HUES48 (cell line): ENCODE measurements at regions not wholly inside any gene's neighbourhood (a gene's known extent, or its start where the extent isn't known, plus 50 kb on each side); places are given as distances from the start of the nearest gene placed in this dataset.

ENCODE experiments used
- H3K27ac ChIP-seq: one replicate; pipeline ENCODE4 v1.7.0; 2013; ENCODE audit warnings: low read depth, low read length, inconsistent platforms
- H3K27me3 ChIP-seq: 2 replicates; pipeline ENCODE4 v1.6.1; 2013; ENCODE audit warnings: mild to moderate bottlenecking, low read length; ENCODE audit not compliant: control insufficient read depth, insufficient read depth
- H3K36me3 ChIP-seq: 2 replicates; pipeline ENCODE4 v1.6.1; 2013; ENCODE audit warnings: low read length; ENCODE audit not compliant: control insufficient read depth, insufficient read depth
- H3K4me1 ChIP-seq: 2 replicates; pipeline ENCODE4 v1.6.1; 2013; ENCODE audit warnings: mild to moderate bottlenecking, low read length; ENCODE audit not compliant: control insufficient read depth, insufficient read depth
- H3K4me3 ChIP-seq: 2 replicates; pipeline ENCODE4 v1.5.1; 2013; ENCODE audit warnings: mild to moderate bottlenecking, low read depth, low read length
- H3K9ac ChIP-seq: 2 replicates; pipeline ENCODE4 v1.6.1; 2013; ENCODE audit warnings: mild to moderate bottlenecking, low read depth, low read length, moderate library complexity
- H3K9me3 ChIP-seq: 2 replicates; pipeline ENCODE4 v1.6.1; 2013; ENCODE audit warnings: low read length; ENCODE audit not compliant: control insufficient read depth, insufficient read depth

- Histone ChIP-seq H3K4me1 (peaks cover 11% of the 10 kb centered on the region), H3K4me3 (no peak overlapping the region), H3K9me3 (no peaks in the 10 kb centered on the region), H3K36me3 (no peaks in the 10 kb centered on the region), H3K27ac (no peak overlapping the region), H3K9ac (no peak overlapping the region), H3K27me3 (no peaks in the 10 kb centered on the region)
Measured at GRCh38 chr13:80965097-80965496, 624.2 kb upstream of the SPRY2 start.

DNA sequence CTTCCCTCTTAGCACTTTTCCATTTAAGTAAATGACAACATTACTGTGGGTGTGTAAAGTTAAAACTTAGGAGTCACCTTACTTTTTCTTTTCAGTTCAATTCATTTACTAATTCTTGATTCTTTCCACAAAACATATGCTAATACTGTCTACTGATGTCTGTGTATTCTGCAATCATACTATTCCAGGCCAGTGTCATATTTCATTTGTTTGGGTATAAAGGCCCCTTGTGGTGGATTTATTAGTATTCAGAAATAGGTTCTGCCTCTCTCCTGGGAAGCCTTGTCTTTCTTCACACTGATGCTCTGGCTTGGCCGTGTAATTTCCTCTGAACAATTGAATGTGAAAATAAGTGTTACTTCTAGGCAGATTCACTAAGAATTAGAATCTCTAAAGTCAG, 621.9 kb upstream of the SPRY2 start:
- no peak overlapping the region for H3K27ac ChIP-seq
- H3K9me3 ChIP-seq, result no peaks in the 10 kb centered on the region
- H3K4me3 ChIP-seq, result no peak overlapping the region
- H3K9ac ChIP-seq, result no peak overlapping the region
- H3K27me3 ChIP-seq, result no peaks in the 10 kb centered on the region
- no peaks in the 10 kb centered on the region for H3K36me3 ChIP-seq
- peaks cover 11% of the 10 kb centered on the region for H3K4me1 ChIP-seq

GRCh38 chr13:80962173-80962572, 621.2 kb upstream of the SPRY2 start:
- Histone ChIP-seq H3K27me3 (no peaks in the 10 kb centered on the region), H3K4me3 (no peak overlapping the region), H3K9ac (no peak overlapping the region), H3K4me1 (peaks cover 11% of the 10 kb centered on the region), H3K9me3 (no peaks in the 10 kb centered on the region), H3K27ac (no peak overlapping the region), H3K36me3 (no peaks in the 10 kb centered on the region)

DNA sequence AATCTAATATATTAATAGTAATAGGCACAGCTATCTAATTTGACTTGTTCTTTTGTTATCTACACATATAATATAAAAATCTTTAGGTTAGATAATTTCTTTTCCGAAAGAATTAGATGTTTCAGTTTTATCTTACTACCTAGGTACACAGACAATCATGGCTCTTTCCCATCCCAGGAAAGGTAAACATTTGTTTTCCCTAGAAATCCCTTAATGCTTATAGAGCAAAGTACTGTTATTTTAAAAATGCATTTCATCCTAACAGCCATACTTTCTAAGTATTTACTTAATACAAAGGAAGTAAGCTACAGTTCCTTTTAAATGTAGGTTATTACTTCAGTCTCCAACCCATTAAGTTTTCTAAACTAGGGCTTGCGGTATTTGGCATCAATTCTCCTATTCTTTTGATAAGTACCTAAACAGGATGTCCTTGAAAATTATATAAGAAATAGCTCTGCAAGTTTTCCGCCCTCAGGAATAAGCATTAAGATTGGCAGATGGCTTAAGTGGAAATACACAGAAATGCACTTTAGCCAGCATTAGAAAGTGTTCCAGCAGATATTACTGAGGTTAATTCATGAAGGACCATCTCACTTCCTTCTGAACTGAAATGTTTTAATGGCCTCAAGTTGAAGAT, 616.2 kb upstream of the SPRY2 start:
- H3K9ac ChIP-seq, result no peak overlapping the region
- no peaks in the 10 kb centered on the region for H3K36me3 ChIP-seq
- no peaks in the 10 kb centered on the region for H3K4me1 ChIP-seq
- no peak overlapping the region for H3K27ac ChIP-seq
- H3K4me3 ChIP-seq, result no peak overlapping the region
- no peaks in the 10 kb centered on the region for H3K27me3 ChIP-seq
- no peaks in the 10 kb centered on the region for H3K9me3 ChIP-seq

GRCh38 chr13:80955501-80955900, 614.6 kb upstream of the SPRY2 start:
- H3K4me1 ChIP-seq, result no peaks in the 10 kb centered on the region
- H3K9me3 ChIP-seq, result no peaks in the 10 kb centered on the region
- no peak overlapping the region for H3K27ac ChIP-seq
- no peak overlapping the region for H3K4me3 ChIP-seq
- no peaks in the 10 kb centered on the region for H3K36me3 ChIP-seq
- H3K27me3 ChIP-seq, result no peaks in the 10 kb centered on the region
- no peak overlapping the region for H3K9ac ChIP-seq

GRCh38 chr13:80952158-80952557, 611.2 kb upstream of the SPRY2 start:
- Histone ChIP-seq H3K4me3 (no peak overlapping the region), H3K36me3 (no peaks in the 10 kb centered on the region), H3K4me1 (no peaks in the 10 kb centered on the region), H3K27me3 (no peaks in the 10 kb centered on the region), H3K9ac (no peak overlapping the region), H3K9me3 (no peaks in the 10 kb centered on the region), H3K27ac (no peak overlapping the region)

DNA sequence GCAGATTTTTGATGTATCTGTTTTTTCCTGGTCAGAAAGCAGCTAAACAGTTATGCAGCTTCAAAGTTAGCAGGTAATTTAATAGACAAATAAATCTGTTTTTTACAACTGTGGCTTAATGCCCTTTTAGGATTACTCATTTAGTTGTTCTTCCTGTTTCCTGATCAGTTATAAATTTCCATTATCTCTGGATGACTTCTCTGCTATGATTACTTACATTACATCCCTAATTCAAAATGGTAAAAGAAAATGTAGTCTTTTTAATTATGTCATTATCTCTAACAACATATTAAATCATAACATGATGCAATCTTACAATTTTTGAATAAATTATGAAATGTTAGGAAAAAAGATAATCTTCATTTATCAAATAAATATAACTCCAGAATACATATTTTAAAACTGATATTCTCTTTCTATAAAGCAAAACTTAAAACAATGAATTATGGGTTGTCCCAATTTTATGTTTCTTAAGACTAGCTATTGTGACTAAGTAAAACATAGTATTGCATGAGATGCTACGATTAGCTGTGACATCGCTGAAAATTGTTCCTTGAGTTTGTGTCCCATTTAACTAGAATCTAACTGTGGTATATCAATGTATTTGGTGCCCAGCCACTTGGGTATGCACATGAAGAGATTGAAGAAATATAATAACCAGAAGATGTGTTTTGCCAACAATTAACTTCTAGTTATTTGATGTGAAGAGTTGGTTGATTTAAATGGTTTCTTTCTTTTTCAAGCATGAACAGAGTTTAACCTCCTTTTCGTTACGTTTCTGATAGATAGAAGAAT, 605.3 kb upstream of the SPRY2 start:
- H3K36me3 ChIP-seq, result no peaks in the 10 kb centered on the region

DNA sequence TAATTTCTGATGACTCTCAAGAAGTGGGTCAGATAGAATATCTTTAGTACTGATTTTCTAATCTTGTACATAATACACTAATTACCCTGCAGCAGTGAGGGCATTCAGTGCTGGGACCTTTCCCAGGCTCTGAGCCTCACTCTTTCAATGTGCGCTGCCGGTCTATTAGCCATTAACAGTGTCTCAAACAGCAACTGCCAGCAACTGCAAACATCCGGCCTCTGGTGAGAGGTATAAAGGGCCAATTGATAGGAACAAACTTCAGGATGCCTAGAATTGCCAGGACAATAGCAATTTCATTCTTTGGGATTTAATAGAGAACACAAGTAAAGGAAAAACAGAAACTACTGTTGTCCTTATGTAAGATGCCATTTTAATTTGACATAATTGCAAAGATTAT, 604.4 kb upstream of the SPRY2 start:
- H3K27ac ChIP-seq, result peak overlapping the region; percentile 66
- H3K36me3 ChIP-seq, result no peaks in the 10 kb centered on the region
- H3K27me3 ChIP-seq, result no peaks in the 10 kb centered on the region
- no peak overlapping the region for H3K4me3 ChIP-seq
- no peak overlapping the region for H3K9ac ChIP-seq
- peaks cover 5% of the 10 kb centered on the region; the same call in 1 of the 2 replicates for H3K4me1 ChIP-seq
- H3K9me3 ChIP-seq, result no peaks in the 10 kb centered on the region

More for the DNA sequence above, 605.3 kb upstream of the SPRY2 start:
- H3K4me1 ChIP-seq, result peaks cover 5% of the 10 kb centered on the region; the same call in 1 of the 2 replicates
- H3K9me3 ChIP-seq, result no peaks in the 10 kb centered on the region
- no peak overlapping the region for H3K9ac ChIP-seq
- no peaks in the 10 kb centered on the region for H3K27me3 ChIP-seq
- H3K27ac ChIP-seq, result peak overlapping the region; percentile 66
- H3K4me3 ChIP-seq, result no peak overlapping the region

- no peak overlapping the region for H3K27ac ChIP-seq
- H3K9me3 ChIP-seq, result no peaks in the 10 kb centered on the region
- no peak overlapping the region for H3K4me3 ChIP-seq
- no peaks in the 10 kb centered on the region for H3K4me1 ChIP-seq
- H3K27me3 ChIP-seq, result no peaks in the 10 kb centered on the region
- no peak overlapping the region for H3K9ac ChIP-seq
- H3K36me3 ChIP-seq, result no peaks in the 10 kb centered on the region
Measured at GRCh38 chr13:80939581-80939980, 598.7 kb upstream of the SPRY2 start.

DNA sequence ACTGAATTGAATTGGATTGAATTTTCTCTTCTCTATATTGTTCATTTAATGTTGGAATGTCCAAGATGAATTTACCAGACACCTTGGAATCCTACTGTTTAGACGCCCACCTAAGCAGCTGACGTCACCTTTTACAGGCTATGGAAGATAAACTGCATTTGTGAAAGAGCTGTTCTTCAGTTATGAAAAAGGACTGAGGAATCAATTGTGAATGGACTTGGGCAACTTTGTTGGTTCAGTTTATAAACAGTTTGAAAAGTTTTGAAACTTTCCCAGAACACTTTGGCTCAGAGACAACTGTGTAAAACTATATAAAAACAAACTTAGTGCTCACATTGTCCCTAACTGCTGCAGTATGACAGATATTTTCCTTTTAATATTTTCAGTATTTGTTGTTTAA, 590.8 kb upstream of the SPRY2 start:
- H3K4me3 ChIP-seq, result no peak overlapping the region
- H3K27me3 ChIP-seq, result no peaks in the 10 kb centered on the region
- no peaks in the 10 kb centered on the region for H3K36me3 ChIP-seq
- H3K9ac ChIP-seq, result no peak overlapping the region
- H3K27ac ChIP-seq, result no peak overlapping the region
- H3K9me3 ChIP-seq, result no peaks in the 10 kb centered on the region
- H3K4me1 ChIP-seq, result no peaks in the 10 kb centered on the region

GRCh38 chr13:80931118-80931517, 590.2 kb upstream of the SPRY2 start:
- Histone ChIP-seq H3K4me3 (no peak overlapping the region), H3K9me3 (no peaks in the 10 kb centered on the region), H3K36me3 (no peaks in the 10 kb centered on the region), H3K27ac (no peak overlapping the region), H3K9ac (no peak overlapping the region), H3K4me1 (no peaks in the 10 kb centered on the region), H3K27me3 (no peaks in the 10 kb centered on the region)
